ENCODE measurements at regions not wholly inside any gene's neighbourhood (a gene's known extent, or its start where the extent isn't known, plus 50 kb on each side); places are given as distances from the start of the nearest gene placed in this dataset.
A peak's percentile ranks its signal among the peaks of the same experiment; 100 is the strongest.
"Not testable (repeated sequence)": the region's sequence is repeated elsewhere in the genome, so short reads cannot be mapped to it uniquely, and the experiment has no call there.

GRCh38 chr16:86072328-86073102 lies 173.6 kb downstream of the IRF8 start:
- DNase-seq (ENCODE audit: low read depth in 1 of 2, low spot score in 1 of 2), result peak in 1 of 2 donors; percentile 14

DNA sequence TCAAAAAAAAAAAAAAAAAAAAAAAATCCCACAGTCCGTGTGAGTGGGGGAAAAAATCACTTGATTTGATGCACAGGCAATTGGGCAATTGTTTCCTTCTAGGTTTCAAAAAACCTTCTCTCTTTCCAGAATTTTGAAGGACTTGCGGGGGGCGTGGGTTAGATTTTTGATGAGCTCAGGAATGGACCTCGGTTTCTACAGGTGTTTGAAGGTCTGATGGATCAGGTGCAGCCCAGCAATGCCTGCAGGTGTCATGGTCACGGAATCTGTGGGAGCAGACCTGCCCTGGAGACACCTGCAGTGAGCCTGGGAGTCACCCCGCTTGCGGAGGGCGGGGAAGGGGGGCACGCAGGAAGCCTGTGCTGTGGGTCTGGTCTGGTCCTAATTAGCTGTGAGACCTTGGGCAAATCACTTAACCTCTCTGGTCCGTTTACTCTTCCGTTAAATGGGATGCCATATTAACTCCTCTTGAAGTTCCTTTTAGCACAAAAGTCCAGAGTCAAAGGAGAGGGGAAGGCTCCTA lies 174.2 kb downstream of the IRF8 start:
- no peak for DNase-seq (ENCODE audit: low read depth in 1 of 2, low spot score in 1 of 2)

DNA sequence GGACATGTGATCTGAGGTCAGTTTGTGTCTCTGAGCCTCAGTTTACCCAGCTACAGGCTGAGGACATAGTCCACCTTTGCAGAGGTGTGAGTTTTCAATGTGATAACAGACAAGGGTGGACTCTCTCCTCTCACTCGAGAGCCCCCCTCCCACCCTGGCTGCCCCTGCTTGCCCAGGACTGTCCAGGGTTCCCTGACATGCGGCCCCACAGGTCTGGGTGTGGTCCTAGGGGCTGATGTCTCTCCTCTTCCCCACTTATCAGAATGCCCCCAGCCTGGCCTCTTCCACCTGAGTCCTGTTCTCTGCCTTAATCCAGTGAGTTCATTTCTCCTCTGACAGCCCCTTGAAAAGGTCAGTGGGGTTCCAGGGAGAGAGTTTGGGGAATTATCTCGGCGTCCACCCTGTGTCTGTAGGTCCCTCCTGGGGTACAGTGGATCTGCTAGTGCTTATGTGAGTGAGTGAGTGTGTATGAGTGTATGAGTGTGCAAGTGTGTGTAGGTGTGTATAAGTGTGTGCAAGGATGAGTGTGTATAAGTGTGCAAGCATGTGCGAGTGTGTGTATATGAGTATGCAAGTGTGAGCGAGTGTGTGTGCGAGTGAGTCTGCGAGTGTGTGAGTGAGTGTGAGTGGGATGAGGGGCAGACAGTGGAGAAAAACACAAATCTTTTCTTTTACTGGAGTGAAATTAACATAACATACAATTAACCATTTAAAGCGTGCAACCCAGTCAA lies 175.0 kb downstream of the IRF8 start:
- no peak for DNase-seq (ENCODE audit: low read depth in 1 of 2, low spot score in 1 of 2)

GRCh38 chr16:86074651-86075487 lies 175.9 kb downstream of the IRF8 start:
- DNase-seq (ENCODE audit: low read depth in 1 of 2, low spot score in 1 of 2), result no peak

- no peak for DNase-seq (ENCODE audit: low read depth in 1 of 2, low spot score in 1 of 2)
Observed at GRCh38 chr16:86075488-86075785, 176.5 kb downstream of the IRF8 start.

DNA sequence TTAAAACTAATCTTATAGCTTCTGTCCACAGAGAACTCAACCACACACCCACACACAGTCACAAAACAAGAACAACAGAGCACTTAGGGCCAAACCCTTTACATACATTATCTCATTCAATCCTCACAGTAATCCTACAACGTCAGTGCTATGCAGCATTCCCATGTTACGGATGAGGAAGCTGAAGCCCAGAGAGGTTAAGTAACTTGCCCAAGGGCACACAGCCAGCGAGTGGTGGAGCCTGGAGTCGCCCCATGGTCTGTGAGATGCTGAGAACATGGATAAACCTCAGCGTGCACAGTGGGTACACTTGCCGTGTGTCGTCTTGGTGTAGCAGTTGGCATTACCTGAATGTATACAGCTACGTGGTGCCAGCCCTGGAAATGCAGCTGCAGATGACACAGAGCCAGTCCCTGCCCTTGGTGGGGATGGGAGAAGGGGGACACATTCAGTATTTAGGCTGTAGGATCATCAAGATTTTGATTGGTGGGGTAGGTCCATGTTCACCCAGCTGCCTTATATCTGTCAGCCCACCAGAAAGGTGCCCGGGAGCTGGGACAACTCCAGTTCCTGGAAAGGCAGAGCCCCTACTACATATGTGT lies 177.0 kb downstream of the IRF8 start:
- no peak for DNase-seq (ENCODE audit: low read depth in 1 of 2, low spot score in 1 of 2)

GRCh38 chr16:86076606-86077005 lies 177.6 kb downstream of the IRF8 start:
- DNase-seq (ENCODE audit: low read depth in 1 of 2, low spot score in 1 of 2), result no peak

DNA sequence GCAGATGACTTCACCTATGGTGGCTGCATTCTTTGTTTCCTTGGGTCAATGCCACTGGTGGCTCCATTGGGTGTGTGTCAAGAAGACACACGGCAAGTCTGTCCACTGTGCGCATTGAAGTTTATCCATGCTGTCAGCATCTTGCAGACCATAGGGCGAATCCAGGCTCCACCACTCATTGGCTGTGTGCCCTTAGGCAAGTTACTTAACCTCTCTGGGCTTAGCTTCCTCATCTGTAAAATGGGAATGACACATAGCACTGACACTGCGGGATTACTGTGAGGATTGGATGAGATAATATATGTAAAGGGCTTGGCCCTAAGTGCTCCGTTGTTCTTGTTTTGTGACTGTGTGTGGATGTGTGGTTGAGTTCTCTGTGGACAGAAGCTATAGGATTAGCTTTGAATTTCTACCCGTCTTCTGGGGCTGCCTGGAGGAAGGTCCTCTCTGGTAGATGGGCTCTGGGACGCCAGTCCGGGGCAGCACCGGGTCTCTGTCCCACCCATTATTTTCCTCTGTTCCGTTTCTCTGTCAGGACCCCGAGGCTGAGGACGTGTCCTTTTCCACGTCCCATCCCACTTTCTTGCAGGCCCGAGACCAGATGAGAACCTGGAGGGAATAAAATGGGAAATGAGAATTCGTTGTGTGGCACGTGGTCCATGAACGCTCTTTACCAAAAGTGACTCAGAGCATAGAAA lies 178.4 kb downstream of the IRF8 start:
- no peak for DNase-seq (ENCODE audit: low read depth in 1 of 2, low spot score in 1 of 2)

DNA sequence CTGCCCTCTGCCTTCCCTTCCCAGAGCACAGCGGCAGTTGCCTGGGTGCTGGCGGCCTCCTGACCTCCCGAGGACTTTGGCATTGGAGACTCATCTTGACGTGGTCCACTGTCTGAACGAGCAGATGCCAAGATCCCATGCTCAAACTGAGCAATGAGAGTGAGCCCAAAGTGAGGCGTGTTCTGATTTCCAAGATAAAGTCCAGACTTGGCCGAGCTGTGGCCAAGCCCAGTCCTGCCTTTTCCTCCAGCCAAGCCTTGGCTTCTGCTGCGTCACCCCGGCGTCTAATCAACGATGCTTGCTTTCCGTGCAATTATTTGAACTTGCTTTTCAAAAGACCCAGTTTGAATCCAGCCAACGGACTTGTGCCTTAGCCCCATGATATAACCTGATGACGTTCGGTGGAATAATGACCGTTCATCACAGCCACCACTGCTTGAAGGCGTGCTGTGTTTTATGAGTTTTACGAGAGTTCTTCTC lies 179.2 kb downstream of the IRF8 start:
- no peak for DNase-seq (ENCODE audit: low read depth in 1 of 2, low spot score in 1 of 2)

DNA sequence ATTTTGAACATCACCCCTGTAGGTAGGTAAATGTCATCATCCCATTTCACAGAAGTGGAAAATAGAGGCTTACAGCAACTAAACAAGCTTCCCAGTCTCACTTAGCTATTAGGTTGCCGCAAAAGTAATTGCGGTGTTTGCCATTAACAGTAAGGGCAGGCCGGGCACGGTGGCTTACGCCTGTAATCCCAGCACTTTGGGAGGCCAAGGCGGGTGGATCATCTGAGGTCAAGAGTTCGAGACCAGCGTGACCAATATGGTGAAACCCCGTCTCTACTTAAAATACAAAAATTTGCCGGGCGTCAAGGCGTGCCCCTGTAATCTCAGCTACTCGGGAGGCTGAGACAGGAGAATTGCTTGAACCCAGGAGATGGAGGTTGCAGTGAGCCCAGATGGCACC lies 179.7 kb downstream of the IRF8 start:
- not testable (repeated sequence) for DNase-seq (ENCODE audit: low read depth in 1 of 2, low spot score in 1 of 2)

DNA sequence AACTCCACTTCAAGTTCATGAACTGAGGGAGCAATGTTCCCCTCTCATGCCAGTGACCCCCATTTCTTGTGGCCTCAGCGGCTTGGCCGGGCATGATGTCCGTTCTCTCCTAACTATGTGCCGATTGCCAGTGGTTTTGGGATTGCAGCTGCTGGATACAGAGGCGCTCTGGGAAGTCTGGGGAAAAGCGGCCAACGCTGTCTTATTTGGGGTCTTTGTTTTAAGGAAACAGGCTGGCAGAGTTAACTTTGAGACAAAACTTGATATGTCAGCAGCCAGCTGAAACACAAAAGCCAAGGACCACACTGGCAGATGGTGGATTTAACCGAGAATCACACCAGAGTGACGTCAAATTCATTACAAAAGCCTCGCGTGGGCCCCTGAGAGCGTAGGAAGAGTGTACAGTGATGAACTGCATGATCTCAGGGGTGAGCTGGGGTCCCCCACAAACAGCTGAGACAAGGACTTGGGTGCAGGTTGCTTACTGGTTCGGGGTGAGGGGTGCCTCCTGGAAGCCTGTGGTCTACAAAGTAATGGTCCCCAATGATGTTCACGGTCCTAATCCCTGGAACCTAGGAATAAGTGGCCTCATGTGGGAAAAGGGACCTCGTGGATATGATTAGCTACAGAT lies 180.4 kb downstream of the IRF8 start:
- no peak for DNase-seq (ENCODE audit: low read depth in 1 of 2, low spot score in 1 of 2)

GRCh38 chr16:86080131-86080875 lies 181.3 kb downstream of the IRF8 start:
- DNase-seq (ENCODE audit: low read depth in 1 of 2, low spot score in 1 of 2), result no peak

GRCh38 chr16:86080982-86081381 lies 182.0 kb downstream of the IRF8 start:
- no peak for DNase-seq (ENCODE audit: low read depth in 1 of 2, low spot score in 1 of 2)

DNA sequence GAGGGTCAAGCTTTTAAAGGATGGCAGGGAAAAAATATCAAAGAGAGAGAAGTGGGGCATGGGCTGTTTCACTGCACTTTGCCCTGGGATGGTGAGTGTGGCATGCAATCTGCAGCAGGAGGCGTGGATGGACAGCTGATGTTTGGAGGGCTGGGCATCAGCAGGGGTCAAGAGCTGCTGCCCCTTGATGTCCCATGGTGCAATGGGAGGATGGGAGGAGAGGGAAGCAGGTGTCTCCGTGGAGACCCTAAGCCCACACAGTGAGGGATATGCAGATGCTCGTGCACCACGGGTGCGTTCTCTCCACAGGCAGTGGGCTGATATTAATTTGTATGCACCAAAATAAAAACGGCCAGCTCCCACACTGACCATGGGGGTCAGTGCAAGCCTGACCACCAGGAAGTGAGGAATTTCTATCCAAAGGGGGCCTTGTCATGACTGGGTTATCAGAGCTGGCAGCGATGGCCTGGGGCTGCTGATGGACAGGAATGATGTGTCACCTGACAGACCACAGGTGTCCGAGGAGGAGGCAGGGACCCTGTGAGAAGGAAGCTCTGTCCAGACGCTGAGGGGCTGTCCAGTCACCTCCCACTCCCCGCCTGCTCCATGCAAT lies 183.6 kb downstream of the IRF8 start:
- DNase-seq (ENCODE audit: low read depth in 1 of 2, low spot score in 1 of 2), result no peak

DNA sequence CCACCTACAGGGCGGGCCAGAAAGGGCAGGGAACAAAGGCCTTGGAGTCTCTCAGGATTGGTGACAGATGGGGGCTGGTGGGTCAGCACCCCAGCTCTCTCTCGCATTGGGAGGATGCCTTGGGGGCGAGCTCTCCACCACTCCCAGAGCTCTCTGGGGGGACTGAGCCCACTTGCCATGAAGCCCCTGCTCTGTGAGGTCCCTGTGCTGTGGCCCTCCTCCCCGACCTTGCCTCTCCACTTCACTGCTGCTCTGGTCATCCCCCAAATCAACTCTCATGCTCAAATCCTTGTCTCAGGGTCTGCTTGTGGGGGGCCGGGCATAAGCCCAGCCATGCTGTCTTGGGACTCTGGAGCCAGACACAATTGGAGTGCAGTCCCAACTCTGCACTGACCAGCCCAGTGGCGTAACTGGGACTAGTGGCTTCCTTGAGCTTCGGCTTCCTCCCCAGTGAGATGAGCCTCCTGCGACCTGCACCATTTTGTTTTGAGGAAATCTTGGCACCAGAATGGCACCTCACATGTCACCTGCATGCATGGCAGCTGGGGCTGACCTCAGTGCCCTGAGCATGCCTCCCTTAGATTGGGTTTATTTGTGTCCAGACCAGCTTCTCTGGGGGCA lies 184.5 kb downstream of the IRF8 start:
- DNase-seq (ENCODE audit: low read depth in 1 of 2, low spot score in 1 of 2), result no peak

- no peak for DNase-seq (ENCODE audit: low read depth in 1 of 2, low spot score in 1 of 2)
Observed at GRCh38 chr16:86085161-86085611, 186.2 kb downstream of the IRF8 start.

GRCh38 chr16:86085795-86086194 lies 186.8 kb downstream of the IRF8 start:
- DNase-seq (ENCODE audit: low read depth in 1 of 2, low spot score in 1 of 2), result no peak

- no peak for DNase-seq (ENCODE audit: low read depth in 1 of 2, low spot score in 1 of 2)
Observed at GRCh38 chr16:86086471-86086870, 187.5 kb downstream of the IRF8 start.
